ENCODE measurements at regions not wholly inside any gene's neighbourhood (a gene's known extent, or its start where the extent isn't known, plus 50 kb on each side); places are given as distances from the start of the nearest gene placed in this dataset.

- DNase-seq (ENCODE audit: low read depth, low spot score): no peak
- TF ChIP-seq CTCF (IDR thresholded peaks at IDR 0.05; ENCODE audit: low read depth, low read length): no peak
- in situ Hi-C loops (cut with HindIII; ENCODE audit: low sequenced_read_pairs): no loop called here
- no peak overlapping the region for H3K4me3 ChIP-seq (ENCODE audit: low read depth, low read length)
Observed at GRCh38 chr4:38461342-38461741, 202.7 kb upstream of the KLF3 start.

DNA sequence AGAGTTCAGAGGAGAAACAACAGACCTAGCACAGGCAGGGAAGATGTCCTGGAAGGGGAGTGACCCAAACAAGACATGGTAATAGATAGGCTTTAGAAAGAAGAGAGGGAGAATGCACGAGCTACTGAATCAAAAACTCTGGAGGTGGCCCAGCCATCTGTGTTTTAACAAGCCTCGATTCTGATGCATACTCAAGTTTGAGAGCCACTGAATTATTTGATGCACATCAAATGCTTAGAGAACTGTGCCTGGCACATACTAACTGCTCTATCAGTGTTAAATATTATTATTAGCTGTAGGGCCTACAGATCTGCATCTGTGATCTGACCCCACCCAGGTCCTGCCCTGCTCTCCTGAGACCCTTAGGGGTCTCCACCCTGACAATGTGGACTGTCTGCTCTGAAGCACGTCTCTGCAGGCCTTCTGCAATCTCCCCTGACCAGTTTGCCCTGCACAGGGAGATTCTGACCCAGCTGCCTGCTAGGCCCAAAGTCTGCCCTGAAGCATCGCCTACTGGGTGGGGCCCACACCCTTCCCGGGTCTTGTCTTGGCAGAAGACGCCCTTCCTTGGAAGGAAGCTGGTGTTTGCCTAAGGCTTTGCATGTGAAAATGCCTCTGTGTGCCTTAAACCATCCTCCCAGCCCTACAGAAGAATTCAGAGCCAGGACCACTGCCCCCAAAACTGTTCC lies 201.5 kb upstream of the KLF3 start:
- TF ChIP-seq CTCF (IDR thresholded peaks at IDR 0.05; ENCODE audit: low read depth, low read length): no peak
- H3K4me3 ChIP-seq (ENCODE audit: low read depth, low read length): no peak overlapping the region
- DNase-seq (ENCODE audit: low read depth, low spot score): no peak
- in situ Hi-C loops (cut with HindIII; ENCODE audit: low sequenced_read_pairs): no loop called here

DNA sequence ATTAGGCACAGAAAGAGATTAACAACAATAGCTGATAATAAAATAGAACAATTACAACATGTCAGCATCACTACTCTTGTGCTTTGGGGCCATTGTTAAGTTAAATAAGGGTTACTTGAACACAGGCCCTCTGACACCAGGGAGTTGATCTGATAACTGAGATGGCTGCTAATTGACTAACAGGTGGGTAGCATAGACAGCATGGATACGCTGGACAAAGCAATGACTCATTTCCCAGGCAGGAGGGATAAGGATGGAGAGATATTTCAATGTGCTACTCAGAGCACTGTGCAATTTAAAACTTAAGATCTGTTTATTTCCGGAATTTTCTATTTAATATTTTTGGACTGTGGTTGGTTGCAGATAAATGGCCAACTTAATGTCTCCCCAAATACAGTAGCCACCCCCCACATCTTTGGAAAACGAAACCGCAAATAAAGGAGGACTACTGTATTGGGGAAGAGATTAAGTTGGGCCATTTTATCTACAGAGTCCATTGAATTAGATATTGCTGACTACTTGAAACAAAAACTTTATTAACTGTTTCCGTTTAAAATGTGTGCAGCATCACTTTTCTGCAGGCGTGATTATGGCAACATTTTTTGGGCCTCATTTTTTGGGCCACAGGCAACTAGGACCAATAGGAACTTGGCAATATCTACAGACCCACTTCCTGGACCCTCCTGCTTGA lies 200.6 kb upstream of the KLF3 start:
- no peak for DNase-seq (ENCODE audit: low read depth, low spot score)
- TF ChIP-seq CTCF (IDR thresholded peaks at IDR 0.05; ENCODE audit: low read depth, low read length): no peak
- in situ Hi-C loops (cut with HindIII; ENCODE audit: low sequenced_read_pairs): no loop called here
- H3K4me3 ChIP-seq (ENCODE audit: low read depth, low read length): no peak overlapping the region

DNA sequence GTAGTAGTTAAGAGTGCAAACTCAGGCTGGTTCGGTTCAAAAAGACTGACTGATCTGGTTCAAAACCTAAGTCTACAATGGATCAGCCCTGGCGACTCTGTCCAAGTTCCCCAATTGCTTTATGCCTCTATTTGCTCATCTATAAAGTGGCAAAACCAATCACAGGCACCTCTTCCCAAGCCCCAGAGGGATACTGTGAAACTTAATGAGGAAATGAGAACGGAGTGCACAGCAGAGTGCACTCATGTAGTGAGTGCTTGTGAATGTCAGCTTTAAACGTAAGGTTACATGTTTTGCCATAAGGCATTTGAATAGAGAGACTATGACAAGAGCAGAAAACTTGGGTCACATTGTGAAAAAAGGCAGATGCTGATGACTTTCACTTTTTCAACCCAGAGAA lies 199.7 kb upstream of the KLF3 start:
- DNase-seq (ENCODE audit: low read depth, low spot score): no peak
- no peak overlapping the region for H3K4me3 ChIP-seq (ENCODE audit: low read depth, low read length)
- TF ChIP-seq CTCF (IDR thresholded peaks at IDR 0.05; ENCODE audit: low read depth, low read length): no peak
- in situ Hi-C loops (cut with HindIII; ENCODE audit: low sequenced_read_pairs): no loop called here

DNA sequence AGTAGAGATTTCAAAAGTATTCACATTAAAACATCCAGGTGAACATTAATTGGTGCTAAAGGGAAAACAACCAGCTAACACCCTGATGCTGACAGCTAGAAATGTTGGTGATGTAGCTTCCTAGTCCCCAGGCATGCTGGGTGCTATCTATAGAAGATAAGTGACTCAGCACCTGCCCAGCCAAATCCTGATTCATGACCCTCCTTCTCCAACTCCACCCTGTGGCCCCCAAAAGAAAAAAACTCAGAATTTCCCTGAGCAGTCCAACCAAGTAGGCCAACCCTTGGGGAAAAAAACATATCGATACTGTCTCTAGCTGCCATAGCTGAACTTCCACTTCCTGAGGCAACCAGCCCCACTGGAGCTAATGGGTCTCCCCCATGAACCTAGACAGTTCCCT lies 197.6 kb upstream of the KLF3 start:
- H3K4me3 ChIP-seq (ENCODE audit: low read depth, low read length): no peak overlapping the region
- in situ Hi-C loops (cut with HindIII; ENCODE audit: low sequenced_read_pairs): no loop called here
- no peak for TF ChIP-seq CTCF (IDR thresholded peaks at IDR 0.05; ENCODE audit: low read depth, low read length)
- no peak for DNase-seq (ENCODE audit: low read depth, low spot score)

DNA sequence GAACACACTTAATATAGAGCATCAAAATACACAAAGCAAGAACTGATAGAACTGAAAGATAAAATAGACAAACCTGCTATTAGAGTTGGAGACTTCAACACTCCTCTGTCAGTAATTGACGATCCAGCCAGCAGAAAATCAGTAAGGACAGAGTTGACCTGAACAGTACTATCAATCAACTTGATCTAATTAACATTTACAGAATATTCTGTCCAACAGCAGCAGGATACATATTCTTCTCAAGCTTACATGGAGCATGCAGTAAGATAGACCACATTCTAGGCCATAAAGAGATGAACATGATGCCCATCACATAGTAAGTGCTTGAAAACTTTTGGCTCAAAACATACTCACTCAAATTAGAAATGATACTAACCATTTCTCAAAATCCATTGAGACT lies 196.7 kb upstream of the KLF3 start:
- H3K4me3 ChIP-seq (ENCODE audit: low read depth, low read length): no peak overlapping the region
- in situ Hi-C loops (cut with HindIII; ENCODE audit: low sequenced_read_pairs): no loop called here
- TF ChIP-seq CTCF (IDR thresholded peaks at IDR 0.05; ENCODE audit: low read depth, low read length): no peak
- DNase-seq (ENCODE audit: low read depth, low spot score): no peak

Measured in astrocyte of the spinal cord (primary cell).